GM18907 (cell line): ENCODE measurements at regions not wholly inside any gene's neighbourhood (a gene's known extent, or its start where the extent isn't known, plus 50 kb on each side); places are given as distances from the start of the nearest gene placed in this dataset.

Source experiments
- ATAC-seq: cut with Tn5 transposase; IDR thresholded peaks from one replicate; pipeline ENCODE4 v1.9.1; 2021; ENCODE audit warnings: mild to moderate bottlenecking, moderate library complexity; ENCODE audit not compliant: unreplicated experiment

GRCh38 chr10:45180946-45181875, 134.2 kb downstream of the OR13A1 start:
- no peak for ATAC-seq

- no peak for ATAC-seq
Measured at GRCh38 chr10:45183174-45183573, 132.2 kb downstream of the OR13A1 start.

GRCh38 chr10:45197816-45198485, 117.5 kb downstream of the OR13A1 start:
- ATAC-seq, result no peak

GRCh38 chr10:45198486-45199204, 116.8 kb downstream of the OR13A1 start:
- no peak for ATAC-seq

- ATAC-seq, result no peak
Measured at GRCh38 chr10:45199205-45199740, 116.1 kb downstream of the OR13A1 start.

- ATAC-seq, result no peak
Measured at GRCh38 chr10:45201271-45201670, 114.1 kb downstream of the OR13A1 start.

GRCh38 chr10:45202242-45202641, 113.2 kb downstream of the OR13A1 start:
- no peak for ATAC-seq

- ATAC-seq, result no peak
Measured at GRCh38 chr10:45204954-45205775, 110.2 kb downstream of the OR13A1 start.

- ATAC-seq, result no peak
Measured at GRCh38 chr10:45209888-45210287, 105.5 kb downstream of the OR13A1 start.

- no peak for ATAC-seq
Measured at GRCh38 chr10:45211576-45211975, 103.8 kb downstream of the OR13A1 start.

GRCh38 chr10:45219416-45219815, 96.0 kb downstream of the OR13A1 start:
- ATAC-seq, result no peak

GRCh38 chr10:45220931-45221330, 94.5 kb downstream of the OR13A1 start:
- no peak for ATAC-seq

- no peak for ATAC-seq
Measured at GRCh38 chr10:45224219-45224841, 91.1 kb downstream of the OR13A1 start.

GRCh38 chr10:45227042-45227441, 88.4 kb downstream of the OR13A1 start:
- no peak for ATAC-seq

- no peak for ATAC-seq
Measured at GRCh38 chr10:45227456-45227855, 88.0 kb downstream of the OR13A1 start.

- no peak for ATAC-seq
Measured at GRCh38 chr10:45229823-45230222, 85.6 kb downstream of the OR13A1 start.

GRCh38 chr10:45235260-45235769, 80.1 kb downstream of the OR13A1 start:
- peak; percentile 66 for ATAC-seq

GRCh38 chr10:45235798-45236220, 79.6 kb downstream of the OR13A1 start:
- ATAC-seq, result no peak

GRCh38 chr10:45238896-45239295, 76.5 kb downstream of the OR13A1 start:
- no peak for ATAC-seq

- ATAC-seq, result no peak
Measured at GRCh38 chr10:45239642-45240041, 75.8 kb downstream of the OR13A1 start.
